ENCODE measurements at regions not wholly inside any gene's neighbourhood (a gene's known extent, or its start where the extent isn't known, plus 50 kb on each side); places are given as distances from the start of the nearest gene placed in this dataset.

DNA sequence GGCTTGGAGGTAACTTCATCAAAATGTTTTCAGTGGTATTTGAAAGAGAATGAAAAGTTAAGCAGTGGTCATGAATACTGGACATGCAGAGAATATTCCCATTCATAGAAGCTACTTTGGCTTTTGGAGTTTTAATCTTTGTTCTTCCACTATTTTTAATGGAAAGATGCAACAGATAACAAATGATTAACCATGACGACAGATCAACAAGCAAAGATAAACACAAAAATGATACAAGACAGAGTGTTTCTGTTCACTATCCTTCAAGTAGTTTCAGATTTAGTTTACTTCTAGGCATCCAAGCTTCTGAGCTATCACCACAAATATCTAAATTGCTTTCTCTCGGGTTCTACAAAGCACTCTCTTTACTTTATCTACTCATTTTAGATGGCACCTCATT, 1004.9 kb upstream of the ADGRL3 start:
- no peak for DNase-seq (ENCODE audit: extremely low read depth, low read depth)
- no peak overlapping the region for H3K4me3 ChIP-seq (replicated peaks; ENCODE audit: low read depth, low read length)
- TF ChIP-seq, protein P1, sequence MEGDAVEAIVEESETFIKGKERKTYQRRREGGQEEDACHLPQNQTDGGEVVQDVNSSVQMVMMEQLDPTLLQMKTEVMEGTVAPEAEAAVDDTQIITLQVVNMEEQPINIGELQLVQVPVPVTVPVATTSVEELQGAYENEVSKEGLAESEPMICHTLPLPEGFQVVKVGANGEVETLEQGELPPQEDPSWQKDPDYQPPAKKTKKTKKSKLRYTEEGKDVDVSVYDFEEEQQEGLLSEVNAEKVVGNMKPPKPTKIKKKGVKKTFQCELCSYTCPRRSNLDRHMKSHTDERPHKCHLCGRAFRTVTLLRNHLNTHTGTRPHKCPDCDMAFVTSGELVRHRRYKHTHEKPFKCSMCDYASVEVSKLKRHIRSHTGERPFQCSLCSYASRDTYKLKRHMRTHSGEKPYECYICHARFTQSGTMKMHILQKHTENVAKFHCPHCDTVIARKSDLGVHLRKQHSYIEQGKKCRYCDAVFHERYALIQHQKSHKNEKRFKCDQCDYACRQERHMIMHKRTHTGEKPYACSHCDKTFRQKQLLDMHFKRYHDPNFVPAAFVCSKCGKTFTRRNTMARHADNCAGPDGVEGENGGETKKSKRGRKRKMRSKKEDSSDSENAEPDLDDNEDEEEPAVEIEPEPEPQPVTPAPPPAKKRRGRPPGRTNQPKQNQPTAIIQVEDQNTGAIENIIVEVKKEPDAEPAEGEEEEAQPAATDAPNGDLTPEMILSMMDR (IDR thresholded peaks at IDR 0.05; ENCODE audit: low read depth, low read length, missing control alignments), result no peak

DNA sequence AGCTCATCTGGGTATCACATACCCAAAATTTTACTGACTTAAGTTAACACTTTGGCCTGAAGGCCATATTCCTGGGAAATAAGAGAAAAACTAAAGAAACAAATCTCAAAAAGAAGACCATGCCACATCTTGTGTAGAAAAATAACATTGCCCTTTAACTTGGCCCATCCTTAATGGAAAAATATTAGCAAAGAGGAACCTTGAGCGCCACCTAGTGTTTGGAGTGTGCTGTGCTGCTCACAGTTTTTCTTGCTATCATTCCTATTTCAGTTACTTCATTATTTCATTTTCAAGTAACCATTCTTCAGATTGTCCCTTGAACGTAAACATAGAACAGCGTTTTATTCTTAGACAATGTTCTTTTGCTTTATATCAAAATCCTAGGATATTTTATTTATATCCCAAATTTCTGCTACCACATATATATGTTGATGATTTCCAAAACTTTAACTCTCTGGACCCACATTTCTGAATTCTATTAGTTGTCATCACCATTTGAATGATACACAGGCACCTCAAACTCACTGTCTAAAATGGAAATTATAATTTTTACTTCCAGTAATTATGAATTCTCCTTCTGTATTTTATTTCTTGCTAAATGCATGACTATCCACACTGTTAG, 999.0 kb upstream of the ADGRL3 start:
- TF ChIP-seq, protein P1 (IDR thresholded peaks at IDR 0.05; ENCODE audit: low read depth, low read length, missing control alignments), result peak; percentile 83
- peak; percentile 35 for DNase-seq (ENCODE audit: extremely low read depth, low read depth)

DNA sequence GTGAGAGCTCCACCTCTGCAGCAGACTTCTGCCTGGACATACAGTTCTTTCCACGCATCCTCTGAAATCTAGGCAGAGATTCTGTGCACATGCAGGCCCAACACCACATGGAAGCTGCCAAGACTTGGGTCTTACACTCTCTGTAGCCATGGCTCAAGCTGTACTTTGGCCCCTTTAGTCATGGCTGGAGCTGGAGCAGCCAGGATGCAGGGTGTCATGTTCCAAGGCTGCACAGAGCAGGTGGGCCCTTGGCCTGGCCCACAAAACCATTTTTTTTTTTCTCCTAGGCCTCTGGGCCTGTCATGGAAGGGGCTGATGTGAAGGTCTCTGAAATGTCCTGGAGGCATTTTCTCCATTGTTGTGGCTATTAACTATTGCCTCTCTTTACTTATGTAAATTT, 990.5 kb upstream of the ADGRL3 start:
- no peak overlapping the region for H3K4me3 ChIP-seq (replicated peaks; ENCODE audit: low read depth, low read length)
- TF ChIP-seq, protein P1 (IDR thresholded peaks at IDR 0.05; ENCODE audit: low read depth, low read length, missing control alignments), result no peak
- no peak for DNase-seq (ENCODE audit: extremely low read depth, low read depth)

More for the DNA sequence above, 999.0 kb upstream of the ADGRL3 start:
- H3K4me3 ChIP-seq (replicated peaks; ENCODE audit: low read depth, low read length), result no peak overlapping the region

DNA sequence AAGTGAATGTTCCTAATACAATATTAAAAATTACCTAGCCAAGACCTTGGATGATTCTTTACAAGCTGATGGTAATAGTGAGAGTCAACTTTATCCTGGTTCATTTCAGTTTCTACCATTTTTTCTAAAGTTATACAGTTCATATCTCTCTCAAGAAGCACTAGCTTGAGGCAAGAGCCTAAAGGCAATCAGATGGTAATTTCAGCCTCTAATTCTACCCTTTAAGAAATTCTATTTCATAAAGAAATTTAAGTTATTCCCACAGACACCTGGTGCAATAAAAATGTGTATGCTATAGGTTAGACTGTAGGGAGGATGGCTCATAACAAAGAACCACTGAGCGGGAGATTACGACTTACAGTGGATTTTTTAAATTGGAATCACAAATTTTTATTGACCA, 984.2 kb upstream of the ADGRL3 start:
- H3K4me3 ChIP-seq (replicated peaks; ENCODE audit: low read depth, low read length), result no peak overlapping the region
- DNase-seq (ENCODE audit: extremely low read depth, low read depth), result no peak
- TF ChIP-seq, protein P1 (IDR thresholded peaks at IDR 0.05; ENCODE audit: low read depth, low read length, missing control alignments), result no peak

DNA sequence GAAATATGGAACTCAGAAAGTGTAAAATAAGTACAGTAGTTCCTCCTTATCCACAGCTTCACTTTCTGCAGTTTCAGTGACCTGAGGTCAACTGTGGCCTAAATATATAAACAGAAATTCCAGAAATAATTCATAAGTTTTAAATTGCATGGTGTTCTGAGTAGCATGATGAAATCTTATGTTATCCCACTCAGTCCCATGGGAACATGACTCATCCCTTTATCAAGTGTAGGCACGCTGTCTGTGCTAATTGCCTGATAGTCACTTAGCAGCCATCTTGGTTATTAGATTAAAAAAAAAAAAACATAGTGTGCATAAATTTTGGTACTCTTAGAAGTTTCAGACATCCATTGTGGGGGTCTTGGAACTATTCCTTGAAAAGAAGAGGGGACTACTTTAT, 983.4 kb upstream of the ADGRL3 start:
- no peak overlapping the region for H3K4me3 ChIP-seq (replicated peaks; ENCODE audit: low read depth, low read length)
- TF ChIP-seq, protein P1 (IDR thresholded peaks at IDR 0.05; ENCODE audit: low read depth, low read length, missing control alignments), result no peak
- no peak for DNase-seq (ENCODE audit: extremely low read depth, low read depth)

DNA sequence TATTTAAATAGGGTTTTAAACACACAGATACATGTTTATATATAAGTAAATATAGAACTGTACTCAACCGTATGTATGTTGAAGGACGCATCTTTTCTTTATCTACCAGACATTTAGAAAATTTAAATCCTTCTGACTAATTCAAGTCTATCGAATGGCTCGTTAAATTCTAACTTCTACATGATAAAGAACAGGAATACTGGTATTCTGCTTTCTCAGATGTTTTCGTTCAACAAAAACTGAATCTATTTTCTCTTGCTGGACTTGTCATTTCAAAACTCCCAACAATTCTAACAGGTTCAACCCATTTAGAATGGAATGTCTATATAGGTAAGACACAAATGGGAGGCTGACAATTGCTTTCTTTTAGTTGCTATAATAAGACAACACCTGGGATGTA, 978.3 kb upstream of the ADGRL3 start:
- DNase-seq (ENCODE audit: extremely low read depth, low read depth), result no peak
- TF ChIP-seq, protein P1 (IDR thresholded peaks at IDR 0.05; ENCODE audit: low read depth, low read length, missing control alignments), result no peak
- H3K4me3 ChIP-seq (replicated peaks; ENCODE audit: low read depth, low read length), result no peak overlapping the region
